ENCODE measurements at regions not wholly inside any gene's neighbourhood (a gene's known extent, or its start where the extent isn't known, plus 50 kb on each side); places are given as distances from the start of the nearest gene placed in this dataset.

- DNase-seq (ENCODE audit: low read depth, low spot score) = no peak
These were observed 1381.8 kb downstream of the MRPL39 start for GRCh38 chr21:24225431-24225830.

GRCh38 chr21:24224422-24224821 is 1382.9 kb downstream of the MRPL39 start:
- DNase-seq (ENCODE audit: low read depth, low spot score) = no peak

GRCh38 chr21:24223624-24224023 is 1383.7 kb downstream of the MRPL39 start:
- no peak for DNase-seq (ENCODE audit: low read depth, low spot score)

- no peak for DNase-seq (ENCODE audit: low read depth, low spot score)
These were observed 1384.6 kb downstream of the MRPL39 start for GRCh38 chr21:24222676-24223075.

- DNase-seq (ENCODE audit: low read depth, low spot score) = no peak
These were observed 1386.8 kb downstream of the MRPL39 start for GRCh38 chr21:24220446-24220845.

- DNase-seq (ENCODE audit: low read depth, low spot score) = peak; percentile 2
These were observed 1390.1 kb downstream of the MRPL39 start for GRCh38 chr21:24217151-24217550.

- no peak for DNase-seq (ENCODE audit: low read depth, low spot score)
These were observed 1397.2 kb downstream of the MRPL39 start for GRCh38 chr21:24210130-24210529.

- no peak for DNase-seq (ENCODE audit: low read depth, low spot score)
These were observed 1398.6 kb downstream of the MRPL39 start for GRCh38 chr21:24208562-24209260.

GRCh38 chr21:24205319-24205718 is 1402.0 kb downstream of the MRPL39 start:
- no peak for DNase-seq (ENCODE audit: low read depth, low spot score)

- no peak for DNase-seq (ENCODE audit: low read depth, low spot score)
These were observed 1402.6 kb downstream of the MRPL39 start for GRCh38 chr21:24204641-24205040.

GRCh38 chr21:24200052-24200451 is 1407.2 kb downstream of the MRPL39 start:
- no peak for DNase-seq (ENCODE audit: low read depth, low spot score)

- DNase-seq (ENCODE audit: low read depth, low spot score) = no peak
These were observed 1409.4 kb downstream of the MRPL39 start for GRCh38 chr21:24197923-24198322.

GRCh38 chr21:24197132-24197643 is 1410.1 kb downstream of the MRPL39 start:
- DNase-seq (ENCODE audit: low read depth, low spot score) = no peak

GRCh38 chr21:24188506-24188905 is 1418.8 kb downstream of the MRPL39 start:
- DNase-seq (ENCODE audit: low read depth, low spot score) = no peak

GRCh38 chr21:24183077-24183476 is 1424.2 kb downstream of the MRPL39 start:
- peak; percentile 44 for DNase-seq (ENCODE audit: low read depth, low spot score)

- DNase-seq (ENCODE audit: low read depth, low spot score) = no peak
These were observed 1428.2 kb downstream of the MRPL39 start for GRCh38 chr21:24179110-24179509.

- DNase-seq (ENCODE audit: low read depth, low spot score) = no peak
These were observed 1432.2 kb downstream of the MRPL39 start for GRCh38 chr21:24175106-24175505.

GRCh38 chr21:24171736-24172135 is 1435.5 kb downstream of the MRPL39 start:
- no peak for DNase-seq (ENCODE audit: low read depth, low spot score)

- DNase-seq (ENCODE audit: low read depth, low spot score) = no peak
These were observed 1443.7 kb downstream of the MRPL39 start for GRCh38 chr21:24163539-24163938.

- no peak for DNase-seq (ENCODE audit: low read depth, low spot score)
These were observed 1446.8 kb downstream of the MRPL39 start for GRCh38 chr21:24160528-24160927.

- DNase-seq (ENCODE audit: low read depth, low spot score) = no peak
These were observed 1454.1 kb downstream of the MRPL39 start for GRCh38 chr21:24153137-24153536.

GRCh38 chr21:24150753-24151152 is 1456.5 kb downstream of the MRPL39 start:
- DNase-seq (ENCODE audit: low read depth, low spot score) = no peak

- DNase-seq (ENCODE audit: low read depth, low spot score) = no peak
These were observed 1458.8 kb downstream of the MRPL39 start for GRCh38 chr21:24148461-24148860.

GRCh38 chr21:24147674-24148073 is 1459.6 kb downstream of the MRPL39 start:
- no peak for DNase-seq (ENCODE audit: low read depth, low spot score)
